Keratinocyte (primary cell): ENCODE measurements at regions not wholly inside any gene's neighbourhood (a gene's known extent, or its start where the extent isn't known, plus 50 kb on each side); places are given as distances from the start of the nearest gene placed in this dataset.

Experiments
- DNase-seq: peaks from one replicate; pipeline ENCODE4 v3.0.0-alpha.2; 2011; ENCODE audit warnings: low read depth, missing footprints, low spot score
- FAIRE-seq: peaks from 2 replicates; lab custom pipeline; 2011; peaks lifted over from hg19 to GRCh38; lab: Jason Lieb, UNC
- H2AFZ ChIP-seq: 2 replicates; pipeline ENCODE4 v1.6.0; 2012; ENCODE audit warnings: low read length, control low read depth, inconsistent platforms; ENCODE audit not compliant: control insufficient read depth
- H3K27ac ChIP-seq: 2 replicates; pipeline ENCODE4 v1.5.1; 2011; ENCODE audit warnings: low read length; ENCODE audit not compliant: control insufficient read depth, insufficient read depth
- H3K27me3 ChIP-seq: 3 replicates; pipeline ENCODE4 v1.6.0; 2011; ENCODE audit warnings: low read length; ENCODE audit not compliant: control insufficient read depth, insufficient read depth; ENCODE audit errors: extremely low read depth
- H3K36me3 ChIP-seq, 2 experiments: 2 replicates in 1 of 2; 3 replicates in 1 of 2; pipeline ENCODE4 v1.5.1; 2011; ENCODE audit warnings: low read length in 2 of 2, mild to moderate bottlenecking in 1 of 2; ENCODE audit not compliant: control insufficient read depth in 2 of 2, insufficient read depth in 2 of 2; ENCODE audit errors: extremely low read depth in 1 of 2
- H3K4me1 ChIP-seq: 3 replicates; pipeline ENCODE4 v1.5.1; 2011; ENCODE audit warnings: low read length; ENCODE audit not compliant: control insufficient read depth, insufficient read depth; ENCODE audit errors: extremely low read depth
- H3K4me2 ChIP-seq: 3 replicates; pipeline ENCODE4 v1.6.0; 2011; ENCODE audit warnings: low read depth, low read length; ENCODE audit not compliant: control insufficient read depth, insufficient read depth; ENCODE audit errors: extremely low read depth
- H3K4me3 ChIP-seq, 3 experiments: fragments of 200-600 bp in 1 of 3; sonication (generic) in 1 of 3; 2 replicates in 2 of 3; 3 replicates in 1 of 3; pipeline ENCODE4 v1.5.1; 2011 to 2016; ENCODE audit warnings: low read length in 3 of 3, mild to moderate bottlenecking in 3 of 3, control low read depth in 2 of 3, inconsistent platforms in 1 of 3, low read depth in 1 of 3, mixed read lengths in 1 of 3, mixed run types in 1 of 3, moderate library complexity in 1 of 3; ENCODE audit not compliant: control insufficient read depth in 2 of 3, insufficient read depth in 2 of 3; ENCODE audit errors: extremely low read depth in 1 of 3
- H3K79me2 ChIP-seq: 2 replicates; pipeline ENCODE4 v1.6.0; 2012; ENCODE audit warnings: low read length; ENCODE audit not compliant: control insufficient read depth, insufficient read depth
- H3K9ac ChIP-seq: 3 replicates; pipeline ENCODE4 v1.6.0; 2011; ENCODE audit warnings: low read length; ENCODE audit not compliant: control insufficient read depth, insufficient read depth; ENCODE audit errors: extremely low read depth
- H3K9me1 ChIP-seq: 3 replicates; pipeline ENCODE4 v1.6.0; 2011; ENCODE audit warnings: low read length; ENCODE audit not compliant: control insufficient read depth, insufficient read depth; ENCODE audit errors: extremely low read depth
- H3K9me3 ChIP-seq: 2 replicates; pipeline ENCODE4 v1.5.1; 2012; ENCODE audit warnings: low read depth, low read length; ENCODE audit not compliant: control insufficient read depth
- H4K20me1 ChIP-seq: 3 replicates; pipeline ENCODE4 v1.6.0; 2011; ENCODE audit warnings: low read length; ENCODE audit not compliant: control insufficient read depth, insufficient read depth; ENCODE audit errors: extremely low read depth
- CTCF ChIP-seq, 3 experiments: IDR thresholded peaks in 1 of 3; conservative IDR thresholded peaks in 1 of 3; optimal IDR thresholded peaks in 1 of 3; 2 replicates in 2 of 3; 3 replicates in 1 of 3; pipeline versions ENCODE3 to v1.5.1; 2011; ENCODE audit warnings: low read length in 3 of 3, mild to moderate bottlenecking in 3 of 3, moderate library complexity in 2 of 3, control low read depth in 1 of 3, inconsistent platforms in 1 of 3; ENCODE audit not compliant: insufficient read depth in 2 of 3; ENCODE audit errors: extremely low read depth in 1 of 3
- EZH2 ChIP-seq: IDR thresholded peaks from one replicate; pipeline ENCODE4 v1.6.1; 2012; ENCODE audit warnings: inconsistent platforms, mild to moderate bottlenecking, low read length, moderate library complexity
- dilution Hi-C: fragments of 300-500 bp; cut with MboI; formaldehyde crosslinking; loops from one replicate; pipeline ENCODE4 v1.7.0; 2020; ENCODE audit warnings: low sequenced_read_pairs; ENCODE audit not compliant: extremely low pct_ligation_motif_present

- Histone ChIP-seq H3K9ac (no peak overlapping the region), H3K27ac (no peak overlapping the region), H4K20me1 (no peaks in the 10 kb centered on the region), H3K36me3 (no peaks in the 10 kb centered on the region), H2AFZ (no peak overlapping the region), H3K4me3 (no peak overlapping the region), H3K79me2 (no peaks in the 10 kb centered on the region), H3K9me3 (no peaks in the 10 kb centered on the region), H3K4me1 (no peaks in the 10 kb centered on the region), H3K4me2 (no peak overlapping the region), H3K27me3 (no peaks in the 10 kb centered on the region), H3K9me1 (no peaks in the 10 kb centered on the region)
- no peak for TF ChIP-seq CTCF (optimal IDR thresholded peaks at IDR 0.05 in 1 of 3, IDR thresholded peaks at IDR 0.05 in 1 of 3, conservative IDR thresholded peaks at IDR 0.05 in 1 of 3; ENCODE audit: extremely low read depth in 1 of 3, insufficient read depth in 2 of 3, low read length in 3 of 3)
- no peak for TF ChIP-seq EZH2
- dilution Hi-C loops = no loop called here
- no peak for DNase-seq
- no peak for FAIRE-seq
These were observed 211.6 kb upstream of the COBL start for GRCh38 chr7:51528172-51528571.

GRCh38 chr7:51521694-51522312 is 205.2 kb upstream of the COBL start:
- no peaks in the 10 kb centered on the region for H3K9me3 ChIP-seq
- H3K9ac ChIP-seq = no peak overlapping the region
- FAIRE-seq = no peak
- no peak overlapping the region for H3K27ac ChIP-seq
- no peak for DNase-seq
- no peak overlapping the region for H3K4me3 ChIP-seq
- H3K9me1 ChIP-seq = no peaks in the 10 kb centered on the region
- no peaks in the 10 kb centered on the region for H3K36me3 ChIP-seq
- TF ChIP-seq EZH2 = no peak
- TF ChIP-seq CTCF (optimal IDR thresholded peaks at IDR 0.05 in 1 of 3, IDR thresholded peaks at IDR 0.05 in 1 of 3, conservative IDR thresholded peaks at IDR 0.05 in 1 of 3; ENCODE audit: extremely low read depth in 1 of 3, insufficient read depth in 2 of 3, low read length in 3 of 3) = no peak
- H3K4me2 ChIP-seq = no peak overlapping the region
- no peaks in the 10 kb centered on the region for H3K79me2 ChIP-seq
- H3K27me3 ChIP-seq = no peaks in the 10 kb centered on the region
- H3K4me1 ChIP-seq = no peaks in the 10 kb centered on the region
- no peak overlapping the region for H2AFZ ChIP-seq
- dilution Hi-C loops = no loop called here
- H4K20me1 ChIP-seq = no peaks in the 10 kb centered on the region
